PC-9 (cell line): ENCODE measurements at regions not wholly inside any gene's neighbourhood (a gene's known extent, or its start where the extent isn't known, plus 50 kb on each side); places are given as distances from the start of the nearest gene placed in this dataset.

Experiments used
- BruUV-seq: library from RNA; stranded (reverse); fragments of 400-500 nt; replicated peaks from 2 replicates; lab custom pipeline; 2021; lab: Mats Ljungman, UMichigan
- CTCF ChIA-PET: fragments of 300-600 bp; sonication (Branson Sonifier 250); formaldehyde crosslinking; loops from one replicate; lab custom pipeline; 2022; ENCODE audit warnings: antibody characterized with exemption; lab: Charles Lee
- POLR2A ChIA-PET: fragments of 300-600 bp; sonication (Branson Sonifier 250); formaldehyde crosslinking; loops from one replicate; lab custom pipeline; 2022; ENCODE audit warnings: antibody characterized with exemption; ENCODE audit not compliant: unreplicated experiment; lab: Charles Lee
- DNase-seq, 2 experiments: peaks; one replicate each; pipeline versions ENCODE4 v3.0.0 to v3.0.0-alpha.2; 2015 to 2022; ENCODE audit warnings: mixed read lengths in 1 of 2
- H2AFZ ChIP-seq: fragments of 200-600 bp; sonication (generic); 2 replicates; pipeline ENCODE4 v1.8.1; 2017; ENCODE audit warnings: antibody characterized with exemption
- H3F3A ChIP-seq: fragments of 200-600 bp; sonication (generic); 2 replicates; pipeline ENCODE4 v1.8.1; 2017; ENCODE audit warnings: antibody characterized with exemption, mild to moderate bottlenecking, low read depth; ENCODE audit not compliant: insufficient read depth
- H3K27ac ChIP-seq: fragments of 200-600 bp; sonication (generic); 2 replicates; pipeline ENCODE4 v1.6.1; 2016; ENCODE audit warnings: mixed run types
- H3K27me3 ChIP-seq: fragments of 200-600 bp; sonication (generic); 2 replicates; pipeline ENCODE4 v1.6.1; 2016; ENCODE audit warnings: low read depth, mixed run types; ENCODE audit not compliant: insufficient read depth
- H3K36me3 ChIP-seq: fragments of 200-600 bp; sonication (generic); 2 replicates; pipeline ENCODE4 v1.6.1; 2016; ENCODE audit warnings: low read depth, mixed run types
- H3K4me1 ChIP-seq: fragments of 200-600 bp; sonication (generic); replicated peaks from 2 replicates; pipeline ENCODE4 v1.6.1; 2016; ENCODE audit warnings: mixed run types; ENCODE audit not compliant: insufficient read depth
- H3K4me2 ChIP-seq: fragments of 200-600 bp; sonication (generic); 2 replicates; pipeline ENCODE4 v1.6.1; 2017; ENCODE audit warnings: mixed run types
- H3K4me3 ChIP-seq: fragments of 200-600 bp; sonication (generic); 2 replicates; pipeline ENCODE4 v1.6.1; 2016; ENCODE audit warnings: mixed run types
- H3K79me2 ChIP-seq: fragments of 200-600 bp; sonication (generic); 2 replicates; pipeline ENCODE4 v1.6.1; 2017; ENCODE audit warnings: low read depth, mixed run types
- H3K9me2 ChIP-seq: fragments of 200-600 bp; sonication (generic); 2 replicates; pipeline ENCODE4 v1.8.1; 2017; ENCODE audit warnings: mild to moderate bottlenecking; ENCODE audit not compliant: insufficient read depth
- H3K9me3 ChIP-seq: fragments of 200-600 bp; sonication (generic); 2 replicates; pipeline ENCODE4 v1.8.1; 2016; ENCODE audit warnings: low read depth; ENCODE audit not compliant: insufficient read depth
- H4K20me1 ChIP-seq: fragments of 200-600 bp; sonication (generic); 2 replicates; pipeline ENCODE4 v1.8.1; 2017; ENCODE audit not compliant: insufficient read depth
- CTCF ChIP-seq: fragments of 200-600 bp; sonication (generic); conservative IDR thresholded peaks from 2 replicates; pipeline ENCODE4 v1.6.1; 2017; ENCODE audit warnings: mixed run types, antibody characterized with exemption, mild to moderate bottlenecking, moderate library complexity
- EZH2 ChIP-seq: fragments of 200-600 bp; sonication (generic); IDR thresholded peaks from 2 replicates; pipeline ENCODE4 v1.8.0; 2017; ENCODE audit warnings: antibody characterized with exemption, low read depth
- intact Hi-C: fragments of 100-400 bp; cut with micrococcal nuclease; formaldehyde crosslinking; loops from one replicate; pipeline ENCODE4 v1.10.0; 2022; ENCODE audit not compliant: unreplicated experiment

GRCh38 chr5:123278284-123278683 lies 144.9 kb downstream of the CEP120 start:
- no peaks in the 10 kb centered on the region for H3K4me1 ChIP-seq
- H2AFZ ChIP-seq = no peak overlapping the region
- BruUV-seq = no TSS peak
- intact Hi-C loops = no loop called here
- no peaks in the 10 kb centered on the region for H3K79me2 ChIP-seq
- ChIA-PET POLR2A (no interaction called here), CTCF (no interaction called here)
- H4K20me1 ChIP-seq = no peaks in the 10 kb centered on the region
- TF ChIP-seq EZH2 (no peak), CTCF (no peak)
- H3F3A ChIP-seq = no peaks in the 10 kb centered on the region
- no peaks in the 10 kb centered on the region for H3K27me3 ChIP-seq
- H3K4me3 ChIP-seq = no peak overlapping the region
- H3K9me3 ChIP-seq = no peaks in the 10 kb centered on the region
- no peak overlapping the region for H3K27ac ChIP-seq
- no peak overlapping the region for H3K4me2 ChIP-seq
- no peaks in the 10 kb centered on the region for H3K36me3 ChIP-seq
- no peaks in the 10 kb centered on the region; the same call in 1 of the 2 replicates for H3K9me2 ChIP-seq
- no peak for DNase-seq

- TF ChIP-seq EZH2 = no peak
- TF ChIP-seq CTCF = no peak; the same call in 1 of the 2 replicates
- H2AFZ ChIP-seq = no peak overlapping the region
- no TSS peak for BruUV-seq
- H3K4me1 ChIP-seq = no peaks in the 10 kb centered on the region
- no peaks in the 10 kb centered on the region; the same call in 1 of the 2 replicates for H3K9me2 ChIP-seq
- H3K9me3 ChIP-seq = no peaks in the 10 kb centered on the region
- POLR2A ChIA-PET = no interaction called here
- H3K36me3 ChIP-seq = no peaks in the 10 kb centered on the region
- no peak overlapping the region for H3K27ac ChIP-seq
- H3K79me2 ChIP-seq = no peaks in the 10 kb centered on the region
- H3K4me2 ChIP-seq = no peak overlapping the region
- DNase-seq = no peak
- no peaks in the 10 kb centered on the region for H3F3A ChIP-seq
- no peaks in the 10 kb centered on the region for H3K27me3 ChIP-seq
- no peak overlapping the region for H3K4me3 ChIP-seq
- intact Hi-C loops = no loop called here
- CTCF ChIA-PET = no interaction called here
- no peaks in the 10 kb centered on the region for H4K20me1 ChIP-seq
Observed at GRCh38 chr5:123273984-123274383, 149.2 kb downstream of the CEP120 start.

GRCh38 chr5:123273095-123273494 lies 150.1 kb downstream of the CEP120 start:
- H3K4me3 ChIP-seq = no peak overlapping the region
- no peak overlapping the region for H3K27ac ChIP-seq
- no peaks in the 10 kb centered on the region for H3K36me3 ChIP-seq
- no TSS peak for BruUV-seq
- H3K4me2 ChIP-seq = no peak overlapping the region
- no peaks in the 10 kb centered on the region for H3F3A ChIP-seq
- H3K27me3 ChIP-seq = no peaks in the 10 kb centered on the region
- no peak for DNase-seq
- H3K79me2 ChIP-seq = no peaks in the 10 kb centered on the region
- POLR2A ChIA-PET = no interaction called here
- no peak overlapping the region for H2AFZ ChIP-seq
- no peaks in the 10 kb centered on the region for H4K20me1 ChIP-seq
- TF ChIP-seq CTCF = no peak
- TF ChIP-seq EZH2 = no peak
- no peaks in the 10 kb centered on the region; the same call in 1 of the 2 replicates for H3K9me2 ChIP-seq
- H3K4me1 ChIP-seq = no peaks in the 10 kb centered on the region
- H3K9me3 ChIP-seq = no peaks in the 10 kb centered on the region
- intact Hi-C loops = no loop called here
- CTCF ChIA-PET = no interaction called here
